Gastroesophageal sphincter (tissue), 3 donors: ENCODE measurements at regions not wholly inside any gene's neighbourhood (a gene's known extent, or its start where the extent isn't known, plus 50 kb on each side); places are given as distances from the start of the nearest gene placed in this dataset.

Experiments used
- POLR2A ChIP-seq, 2 donors: fragments of 450-650 bp; IDR thresholded peaks; one replicate each; pipeline ENCODE4 v1.6.1; 2017; ENCODE audit warnings: antibody characterized with exemption in 2 of 2, mild to moderate bottlenecking in 2 of 2, moderate library complexity in 1 of 2
- TF ChIP-seq, protein P1 (sequence below), 4 experiments: fragments of 200-600 bp in 2 of 4; fragments of 450-650 bp in 2 of 4; sonication (generic) in 1 of 4; IDR thresholded peaks; one replicate each; pipeline ENCODE4 v1.5.1; 2017 to 2019; ENCODE audit warnings: antibody characterized with exemption in 4 of 4, mild to moderate bottlenecking in 2 of 4, moderate library complexity in 2 of 4

GRCh38 chr15:62269504-62269903, 104.4 kb upstream of the C2CD4B start:
- TF ChIP-seq POLR2A (IDR thresholded peaks at IDR 0.05) = no peak
- TF ChIP-seq, protein P1, sequence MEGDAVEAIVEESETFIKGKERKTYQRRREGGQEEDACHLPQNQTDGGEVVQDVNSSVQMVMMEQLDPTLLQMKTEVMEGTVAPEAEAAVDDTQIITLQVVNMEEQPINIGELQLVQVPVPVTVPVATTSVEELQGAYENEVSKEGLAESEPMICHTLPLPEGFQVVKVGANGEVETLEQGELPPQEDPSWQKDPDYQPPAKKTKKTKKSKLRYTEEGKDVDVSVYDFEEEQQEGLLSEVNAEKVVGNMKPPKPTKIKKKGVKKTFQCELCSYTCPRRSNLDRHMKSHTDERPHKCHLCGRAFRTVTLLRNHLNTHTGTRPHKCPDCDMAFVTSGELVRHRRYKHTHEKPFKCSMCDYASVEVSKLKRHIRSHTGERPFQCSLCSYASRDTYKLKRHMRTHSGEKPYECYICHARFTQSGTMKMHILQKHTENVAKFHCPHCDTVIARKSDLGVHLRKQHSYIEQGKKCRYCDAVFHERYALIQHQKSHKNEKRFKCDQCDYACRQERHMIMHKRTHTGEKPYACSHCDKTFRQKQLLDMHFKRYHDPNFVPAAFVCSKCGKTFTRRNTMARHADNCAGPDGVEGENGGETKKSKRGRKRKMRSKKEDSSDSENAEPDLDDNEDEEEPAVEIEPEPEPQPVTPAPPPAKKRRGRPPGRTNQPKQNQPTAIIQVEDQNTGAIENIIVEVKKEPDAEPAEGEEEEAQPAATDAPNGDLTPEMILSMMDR (IDR thresholded peaks at IDR 0.05) = no peak
